HG02885 (cell line): ENCODE measurements at regions not wholly inside any gene's neighbourhood (a gene's known extent, or its start where the extent isn't known, plus 50 kb on each side); places are given as distances from the start of the nearest gene placed in this dataset.
"Not testable (repeated sequence)": the region's sequence is repeated elsewhere in the genome, so short reads cannot be mapped to it uniquely, and the experiment has no call there.

ENCODE experiments used
- ATAC-seq: cut with Tn5 transposase; IDR thresholded peaks from one replicate; pipeline ENCODE4 v1.9.1; 2021; ENCODE audit warnings: mild to moderate bottlenecking; ENCODE audit not compliant: unreplicated experiment, poor library complexity

DNA sequence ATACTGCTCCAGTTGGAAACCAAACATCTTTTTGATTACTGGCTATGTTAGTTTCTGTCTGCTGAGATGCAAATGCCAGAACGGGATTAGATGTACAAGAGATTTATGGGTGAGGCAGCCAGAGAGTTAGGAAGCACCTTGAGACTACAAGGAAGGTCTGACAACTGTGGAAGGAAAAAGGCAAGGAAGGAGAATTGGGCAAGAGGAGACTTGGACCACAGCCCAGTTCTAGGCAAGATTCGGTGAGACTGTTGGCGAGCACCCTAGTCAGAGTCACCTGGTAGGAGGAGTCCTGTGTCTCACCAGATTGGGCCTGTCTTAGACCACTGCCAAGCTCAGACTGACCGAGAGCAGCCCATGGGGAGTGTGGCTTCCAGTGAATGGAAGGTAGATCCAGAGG, 91.8 kb upstream of the F13A1 start:
- ATAC-seq = no peak

DNA sequence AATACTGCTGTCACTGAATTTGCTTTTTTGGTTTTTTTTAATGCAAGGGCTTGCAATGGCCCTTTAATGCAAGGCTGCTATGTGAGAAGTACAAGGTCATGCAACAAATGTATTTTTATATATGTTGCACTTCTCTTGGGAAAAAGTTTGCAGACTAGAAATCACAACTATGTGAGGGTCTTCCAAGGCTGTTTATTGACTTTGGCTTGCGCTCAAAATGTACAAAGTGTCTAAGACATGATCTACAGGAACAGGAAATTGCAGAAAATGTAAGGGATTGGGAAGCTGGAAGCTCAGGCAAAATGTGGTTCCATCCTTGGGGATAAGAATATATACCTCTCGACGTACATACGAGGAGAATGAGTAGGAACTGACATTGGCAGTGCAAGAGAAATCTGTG, 92.2 kb upstream of the F13A1 start:
- no peak for ATAC-seq

DNA sequence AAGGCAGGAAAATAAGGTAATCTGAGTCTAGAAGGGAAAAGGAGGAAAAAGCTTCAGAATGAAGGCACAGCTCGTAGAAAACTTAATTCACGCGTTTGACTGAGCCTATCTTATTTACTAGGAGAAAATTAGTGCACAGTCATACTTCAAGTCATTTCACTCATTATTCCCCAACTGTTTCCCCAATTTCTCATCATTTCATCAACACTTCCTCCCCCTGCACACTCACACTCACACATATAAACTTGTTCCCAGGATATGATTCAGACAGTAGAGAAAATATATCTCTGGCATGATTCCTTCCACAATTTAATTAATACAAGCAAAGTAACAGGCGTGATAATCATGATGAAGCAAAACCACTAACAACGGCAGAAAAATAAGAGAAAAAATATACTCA, 94.5 kb upstream of the F13A1 start:
- no peak for ATAC-seq

DNA sequence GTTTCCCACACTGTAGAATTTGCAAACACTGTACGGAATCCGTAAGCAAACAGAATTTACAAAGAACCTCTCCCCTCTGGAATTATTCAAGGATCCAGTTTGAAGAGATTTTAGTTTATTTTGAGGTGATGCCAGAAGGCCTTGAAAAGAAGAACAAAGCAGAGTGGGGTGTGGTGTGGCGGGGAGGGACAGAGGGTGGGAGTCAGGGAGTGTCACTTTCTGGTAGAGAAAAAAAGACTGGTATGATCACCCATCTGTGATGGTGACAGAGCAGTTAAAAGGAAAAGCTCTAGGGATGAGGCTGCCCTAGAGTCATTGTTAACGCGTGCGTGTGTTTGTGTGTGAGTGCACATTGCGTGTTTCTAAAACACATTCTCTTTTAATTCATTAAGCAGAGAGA, 97.0 kb upstream of the F13A1 start:
- no peak for ATAC-seq

DNA sequence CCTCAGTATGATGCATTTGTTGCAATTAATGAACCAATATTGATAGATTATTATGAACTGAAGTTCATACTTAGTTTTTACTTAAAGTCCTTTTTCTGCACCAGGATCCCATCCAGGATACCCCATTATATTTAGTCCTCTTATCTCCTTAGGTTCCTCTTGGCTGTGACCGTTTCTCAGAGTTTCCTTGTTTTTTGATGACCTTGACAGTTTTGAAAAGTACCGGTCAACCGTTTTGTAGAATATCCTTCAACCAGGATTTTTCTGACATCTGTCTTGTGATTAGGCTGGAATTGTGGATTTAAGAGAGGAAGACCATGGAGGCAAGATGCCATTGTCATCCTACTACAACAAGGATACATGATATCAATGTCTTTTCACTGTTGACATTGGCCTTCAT, 98.0 kb upstream of the F13A1 start:
- ATAC-seq = no peak

DNA sequence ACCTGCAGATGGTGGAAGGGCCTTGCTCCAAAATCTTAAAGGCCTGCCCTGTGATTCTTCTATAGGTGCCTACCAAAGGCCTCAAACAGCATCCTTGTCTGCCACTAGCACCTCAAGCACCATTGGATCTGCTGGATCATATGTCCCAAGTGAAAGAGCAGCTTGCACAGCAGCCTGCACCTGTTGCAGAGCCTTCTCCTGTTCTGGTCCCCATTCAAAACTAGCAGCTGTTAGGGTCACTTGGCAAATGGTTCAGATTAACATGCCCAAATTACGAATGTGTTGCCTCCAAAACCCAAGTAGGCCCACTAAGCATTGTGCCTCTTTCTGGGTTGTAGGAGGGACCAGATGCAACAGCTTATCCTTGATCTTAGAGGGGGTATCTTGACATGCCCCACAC, 99.6 kb upstream of the F13A1 start:
- ATAC-seq = no peak

DNA sequence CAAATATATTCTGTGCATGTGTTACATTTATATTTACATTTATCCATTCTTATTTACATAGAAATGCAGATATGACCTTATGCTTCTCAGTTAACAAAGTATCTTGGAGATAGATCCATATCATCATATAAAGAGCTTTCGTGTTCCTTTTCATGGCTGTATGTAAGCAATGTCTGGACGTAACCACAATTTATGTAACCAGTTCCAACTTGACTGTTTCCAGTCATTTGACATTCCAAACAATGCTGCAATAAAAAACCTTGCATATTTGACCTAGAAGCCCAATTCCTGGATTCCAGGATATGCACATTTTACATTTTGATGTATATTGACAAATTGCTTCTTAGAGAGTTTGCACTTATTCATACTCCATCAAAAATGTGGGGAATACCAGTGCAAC, 113.7 kb upstream of the F13A1 start:
- ATAC-seq = no peak

DNA sequence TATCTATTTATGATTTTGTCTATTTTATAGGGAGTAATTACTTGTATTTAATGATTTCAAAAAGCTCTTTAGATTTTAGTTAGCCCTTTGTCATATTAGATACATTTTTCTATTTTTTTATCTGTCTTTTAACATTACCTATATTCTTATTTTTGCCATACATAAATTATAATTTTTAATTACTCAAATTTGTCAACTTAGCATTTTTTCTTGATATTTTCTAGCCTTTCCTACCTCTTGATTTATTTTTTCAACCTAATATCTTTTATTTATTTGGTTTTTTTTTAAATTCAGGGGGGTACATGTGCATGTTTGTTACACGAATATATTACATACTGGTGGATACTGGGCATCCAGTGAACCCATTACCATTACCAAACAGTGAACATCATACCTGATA, 114.3 kb upstream of the F13A1 start:
- no peak for ATAC-seq

DNA sequence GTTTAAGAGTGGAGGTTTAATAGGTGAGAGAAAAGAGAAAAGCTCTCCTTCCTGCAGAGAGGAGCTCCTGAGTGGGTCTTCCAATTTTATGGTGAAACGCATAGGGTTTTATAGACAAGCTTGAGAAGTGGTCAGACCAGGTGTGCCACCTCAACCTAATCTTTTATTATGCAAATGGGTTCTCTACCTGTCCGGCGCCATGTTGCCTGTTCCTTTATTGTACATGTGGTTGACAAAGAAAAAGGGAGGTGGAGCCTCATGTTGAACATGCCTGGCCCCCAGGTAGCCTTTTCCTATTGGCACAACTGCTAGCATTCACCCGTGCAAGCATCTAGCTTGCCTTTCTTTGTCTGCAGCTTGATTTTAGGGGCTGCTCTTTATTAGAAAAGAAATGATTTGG, 115.9 kb upstream of the F13A1 start:
- no peak for ATAC-seq

DNA sequence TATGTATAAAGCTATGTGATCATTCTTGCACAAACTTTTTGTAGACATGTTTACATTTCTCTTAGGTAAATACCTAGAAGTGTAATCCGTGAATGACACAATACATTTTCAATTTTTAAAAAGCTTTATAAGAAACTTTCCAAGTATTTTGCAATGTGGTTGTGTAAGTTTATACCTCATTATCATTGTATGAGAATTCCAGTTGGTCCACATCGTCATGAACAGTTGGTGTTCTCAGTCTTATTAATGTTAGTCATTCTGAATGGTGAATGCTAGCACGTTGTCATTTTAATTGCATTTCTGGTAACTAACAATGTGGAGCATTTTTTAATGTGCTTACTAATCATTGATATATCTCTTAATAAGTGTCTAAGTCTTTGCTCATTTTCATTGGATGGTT, 116.5 kb upstream of the F13A1 start:
- no peak for ATAC-seq

DNA sequence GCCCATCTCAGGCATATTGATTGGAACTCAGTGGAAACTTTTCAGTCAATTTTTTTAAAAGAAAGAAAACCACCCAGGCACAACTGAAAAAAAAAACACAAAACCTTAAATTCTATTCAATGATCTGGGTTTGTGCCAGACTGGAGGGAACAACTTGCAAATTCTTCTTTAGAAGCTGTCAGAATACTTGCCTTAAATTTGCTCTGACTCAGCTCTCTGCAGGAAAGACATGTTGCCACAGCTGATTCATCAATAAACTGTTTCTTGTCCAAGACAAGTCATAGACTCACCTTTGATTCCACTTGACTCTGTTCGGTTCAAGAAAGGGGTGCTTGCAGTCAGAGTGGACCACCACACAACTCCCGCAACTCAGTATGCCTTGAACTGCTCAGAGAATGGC, 117.8 kb upstream of the F13A1 start:
- ATAC-seq = no peak

DNA sequence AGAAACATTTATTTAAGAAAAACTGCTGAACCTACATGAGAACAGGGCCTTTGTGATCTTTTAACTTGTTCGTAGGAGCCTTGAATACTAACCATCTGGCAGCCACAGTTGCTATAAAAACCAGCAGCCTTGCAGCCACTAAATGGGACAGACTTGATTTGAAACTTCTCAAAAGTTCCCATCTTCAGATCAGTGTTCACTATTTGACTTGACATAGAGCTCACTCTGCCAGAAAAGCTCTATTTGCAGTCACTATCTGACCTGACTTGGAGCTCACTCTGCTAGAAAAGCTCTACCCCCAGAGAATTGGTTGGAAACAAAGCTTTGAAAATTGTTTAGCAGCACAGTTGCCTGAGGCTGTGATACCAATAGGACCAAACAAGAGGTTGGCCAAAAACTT, 119.3 kb upstream of the F13A1 start:
- no peak for ATAC-seq

DNA sequence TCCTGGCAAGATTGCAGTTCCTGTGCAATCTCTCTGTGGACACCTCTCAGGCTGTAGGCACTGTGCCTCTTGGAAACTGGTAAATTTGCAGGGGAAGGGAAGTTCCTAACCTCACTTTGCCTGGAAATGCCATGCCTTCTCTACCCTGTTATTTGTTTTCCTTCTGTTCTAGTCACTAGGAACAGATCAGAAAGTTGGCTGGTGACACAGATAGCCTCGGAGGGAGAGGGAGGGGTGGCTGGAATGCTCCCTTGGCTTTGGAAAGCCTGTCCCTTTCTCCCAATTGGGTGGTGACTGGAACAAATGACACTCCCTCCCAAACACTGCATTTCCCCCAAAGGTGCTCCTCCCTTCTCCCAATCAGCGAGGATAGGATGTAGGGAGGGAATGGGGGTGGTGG, 131.5 kb upstream of the F13A1 start:
- no peak for ATAC-seq

DNA sequence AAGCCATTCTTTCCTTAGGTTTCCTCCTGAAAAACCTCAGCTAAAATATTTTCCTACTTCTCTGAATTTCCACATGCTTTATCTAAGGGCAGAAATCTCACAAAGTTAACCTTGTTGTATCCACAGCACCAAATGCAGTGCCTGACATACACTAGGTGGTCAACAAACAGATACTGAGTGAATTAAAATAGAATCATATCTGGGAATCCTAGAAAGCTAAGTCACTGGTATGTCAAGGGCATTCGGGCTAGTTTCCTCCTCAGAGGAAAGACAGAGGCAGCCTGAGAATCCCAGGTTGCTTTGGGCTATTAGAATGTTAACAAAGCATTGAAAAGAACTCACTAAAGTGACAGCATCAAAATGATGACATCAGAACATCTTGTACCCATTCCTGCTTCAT, 132.7 kb upstream of the F13A1 start:
- no peak for ATAC-seq

DNA sequence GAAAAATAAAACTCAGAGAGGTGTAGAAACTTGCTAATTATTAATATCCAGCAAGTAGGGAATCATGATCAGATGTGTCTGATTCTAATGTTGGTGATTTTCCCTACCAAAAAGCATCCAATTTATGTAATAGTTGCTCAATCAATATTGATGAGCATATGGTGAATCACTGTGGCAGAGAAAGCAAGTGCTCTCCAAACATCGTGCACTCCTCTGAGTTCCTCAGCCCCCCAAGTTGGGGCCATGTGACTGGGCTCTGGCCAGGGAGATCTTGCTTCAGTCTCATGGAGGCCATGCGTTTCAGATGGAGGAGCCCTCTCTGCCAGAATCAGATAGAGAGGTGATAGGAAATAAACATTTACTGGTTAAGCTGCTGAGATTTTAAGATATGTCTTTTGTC, 133.2 kb upstream of the LY86 start:
- ATAC-seq = no peak

DNA sequence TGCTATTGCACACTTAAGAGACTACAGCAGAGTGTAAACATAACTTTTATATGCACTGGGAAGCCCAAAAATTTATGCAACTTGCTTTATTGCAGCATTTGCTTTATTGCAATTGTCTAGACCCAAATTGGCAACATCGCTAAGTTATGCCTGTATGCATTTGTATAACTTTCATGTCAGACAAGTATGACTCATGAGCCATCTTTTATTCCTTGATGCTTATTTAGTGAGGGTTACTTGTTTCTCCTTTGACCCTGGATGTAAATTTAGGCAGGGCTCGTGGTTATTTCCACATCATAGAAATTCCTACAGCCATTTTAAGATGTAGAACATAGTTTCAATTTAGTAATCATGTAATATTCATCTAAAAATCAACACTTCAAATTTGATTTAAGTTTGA, 130.3 kb upstream of the LY86 start:
- no peak for ATAC-seq

DNA sequence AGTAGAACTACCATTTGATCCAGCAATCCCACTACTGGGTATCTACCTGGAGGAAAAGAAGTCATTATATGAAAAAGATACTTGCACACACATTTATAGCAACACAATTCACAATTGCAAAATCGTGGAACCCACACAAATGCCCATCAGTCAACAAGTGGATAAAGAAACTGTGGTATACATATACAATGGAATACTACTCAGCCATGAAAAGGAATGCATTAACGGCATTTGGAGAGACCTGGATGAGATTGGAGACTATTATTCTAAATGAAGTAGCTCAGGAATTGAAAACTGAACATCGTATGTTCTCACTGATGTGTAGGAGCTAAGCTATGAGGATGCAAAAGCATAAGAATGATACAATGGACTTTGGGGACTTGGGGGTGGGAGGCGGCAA, 128.6 kb upstream of the LY86 start:
- ATAC-seq = not testable (repeated sequence)

DNA sequence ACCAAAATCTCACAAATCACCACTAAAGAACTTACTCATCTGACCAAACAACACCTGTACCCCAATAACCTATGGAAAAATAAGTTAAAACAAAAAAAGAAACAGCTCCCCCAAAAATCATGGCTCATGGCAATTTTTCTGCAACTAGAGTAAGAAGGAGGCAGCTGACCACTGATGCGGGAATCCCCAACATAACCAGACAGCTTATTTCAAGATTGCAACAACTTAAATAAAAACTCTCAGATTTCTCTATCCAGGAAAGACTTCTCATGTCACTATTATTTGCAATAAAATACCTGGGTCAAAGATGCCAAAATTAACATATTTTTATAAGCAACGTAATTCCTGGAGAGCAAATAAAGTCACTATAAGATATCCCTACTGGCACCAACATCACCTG, 128.1 kb upstream of the LY86 start:
- no peak for ATAC-seq

DNA sequence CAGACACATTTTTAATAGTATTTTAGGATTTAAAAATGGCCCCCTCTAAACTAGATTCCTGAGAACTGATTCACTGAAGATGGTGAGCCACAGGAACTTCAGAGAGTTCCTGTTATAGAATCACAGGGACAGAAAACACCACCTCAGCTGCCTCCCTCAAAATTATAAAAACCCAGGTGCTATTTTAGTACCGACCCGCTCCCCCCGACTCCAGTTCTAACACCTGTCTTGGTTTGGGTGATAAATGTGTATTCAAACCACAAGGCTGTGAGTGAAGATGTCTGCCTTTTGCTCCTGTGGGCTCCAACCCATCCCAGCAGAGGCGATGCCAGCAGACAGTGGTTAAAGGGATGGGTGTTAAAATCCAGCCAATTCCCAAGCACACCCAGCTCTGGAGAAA, 127.4 kb upstream of the LY86 start:
- ATAC-seq = no peak

DNA sequence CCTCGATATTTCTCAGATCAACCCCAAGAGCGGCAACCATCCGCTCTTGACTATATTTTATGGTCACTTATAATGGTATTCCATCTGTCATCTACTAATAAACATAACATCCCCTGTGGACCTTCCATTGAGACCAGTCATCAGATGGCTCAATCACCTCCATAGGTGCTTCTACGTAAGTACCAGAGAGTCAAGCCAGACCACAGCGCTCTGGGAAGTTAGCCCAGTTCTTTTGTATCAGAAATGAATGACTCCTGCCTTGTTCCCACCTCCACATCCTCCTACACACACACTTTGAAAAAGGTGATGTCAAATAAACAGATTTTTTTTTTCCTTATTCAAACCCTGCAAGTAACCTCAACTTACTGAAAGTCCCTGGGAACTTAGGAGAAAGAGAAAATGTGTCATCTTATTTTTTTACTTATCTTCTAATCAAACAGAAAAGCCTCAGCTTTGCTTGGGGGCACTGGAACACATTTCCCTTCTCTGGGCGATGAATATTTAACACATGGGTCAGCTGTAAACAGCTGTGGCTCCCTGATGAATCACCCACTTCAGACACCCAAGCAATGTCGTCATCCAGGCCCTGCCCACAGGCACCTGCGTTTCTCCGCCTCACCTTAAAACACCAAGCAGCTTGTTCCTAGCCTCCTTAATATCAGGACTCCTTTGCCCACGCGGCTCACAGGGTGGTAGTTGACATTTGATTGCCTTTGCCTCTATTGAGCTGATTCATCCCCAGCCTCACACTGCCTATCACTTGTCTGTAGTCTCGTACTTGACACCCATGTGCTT, 121.4 kb upstream of the LY86 start:
- no peak for ATAC-seq

DNA sequence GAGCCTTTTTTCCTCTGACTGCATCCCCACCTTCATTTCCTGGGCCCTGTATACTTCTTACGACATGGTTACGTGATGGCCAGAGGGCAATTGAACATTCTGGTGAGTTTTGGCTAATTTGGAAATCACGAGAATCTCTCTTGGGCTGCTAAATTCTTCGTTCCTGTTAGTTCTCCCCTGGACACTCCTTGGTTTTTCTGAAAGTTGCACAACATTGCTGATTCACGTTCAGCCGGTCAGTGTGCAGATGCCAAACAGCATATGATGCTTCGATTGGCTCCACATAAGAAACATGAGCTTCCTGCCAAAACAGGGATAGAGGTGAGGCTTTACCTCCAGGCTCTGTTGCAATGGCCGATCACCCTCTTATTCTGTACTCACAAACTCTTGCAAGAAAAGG, 119.4 kb upstream of the LY86 start:
- ATAC-seq = no peak

DNA sequence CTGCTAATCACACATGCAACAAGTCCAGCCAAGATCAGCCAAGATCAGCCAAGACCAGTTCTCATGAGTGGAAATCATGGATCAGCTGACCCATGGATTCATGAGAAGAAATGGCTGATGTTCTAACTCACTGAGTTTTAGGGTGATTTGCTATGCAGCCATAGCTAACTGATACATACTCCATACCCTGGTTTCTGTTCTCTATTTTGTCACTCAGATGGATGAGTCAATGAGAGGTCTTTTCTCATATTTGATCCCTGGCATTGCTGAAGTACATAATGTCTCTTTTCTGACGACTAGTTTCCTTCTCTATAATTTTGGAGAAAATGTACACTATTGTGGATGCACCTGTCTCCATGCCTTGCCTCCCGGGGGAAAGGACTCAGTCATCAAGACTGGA, 118.4 kb upstream of the LY86 start:
- no peak for ATAC-seq

DNA sequence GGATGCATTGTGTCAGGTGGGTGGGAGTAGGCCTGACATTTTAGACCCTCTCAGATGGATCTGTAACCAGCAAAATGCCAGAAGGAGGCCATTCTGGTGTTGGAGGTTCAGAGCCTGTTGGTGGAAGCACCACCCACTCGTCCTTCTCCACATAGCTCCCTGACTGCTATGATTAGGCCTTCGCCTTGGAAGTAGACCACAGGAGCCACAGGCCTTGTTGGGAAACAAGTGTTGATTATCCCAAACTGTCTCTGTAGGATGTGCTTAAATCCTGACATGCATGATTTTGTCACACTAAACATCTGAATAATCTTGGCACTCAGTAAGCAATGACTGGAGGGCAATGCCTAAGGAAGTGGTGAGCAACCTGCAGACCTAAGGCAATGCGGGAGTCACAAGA, 117.2 kb upstream of the LY86 start:
- no peak for ATAC-seq
